T-helper 17 cell (primary cell): ENCODE measurements at regions not wholly inside any gene's neighbourhood (a gene's known extent, or its start where the extent isn't known, plus 50 kb on each side); places are given as distances from the start of the nearest gene placed in this dataset.

ENCODE experiments used
- ATAC-seq: fragments of 150-1000 bp; cut with Tn5 transposase; 2 replicates; pipeline ENCODE4 v1.10.0; 2021; ENCODE audit warnings: mild to moderate bottlenecking, moderate library complexity
- DNase-seq, 3 donors: peaks; one replicate each; pipeline versions ENCODE4 v3.0.0 to v3.0.0-alpha.2; 2020 to 2021
- H3K9me3 ChIP-seq: one replicate; pipeline ENCODE4 v1.7.0; 2013; ENCODE audit warnings: low read length, mild to moderate bottlenecking; ENCODE audit not compliant: control insufficient read depth, poor library complexity, severe bottlenecking
- H3K27ac Mint-ChIP-seq: one replicate; pipeline ENCODE4 v1.8.0; 2022; ENCODE audit warnings: mild to moderate bottlenecking, moderate library complexity, mixed read lengths
- H3K27me3 Mint-ChIP-seq: one replicate; pipeline ENCODE4 v1.8.0; 2022; ENCODE audit warnings: mixed read lengths
- H3K36me3 Mint-ChIP-seq: one replicate; pipeline ENCODE4 v1.8.0; 2022; ENCODE audit warnings: low read depth, mixed read lengths
- H3K4me1 Mint-ChIP-seq: one replicate; pipeline ENCODE4 v1.8.0; 2022; ENCODE audit warnings: mild to moderate bottlenecking, mixed read lengths
- H3K4me3 Mint-ChIP-seq: one replicate; pipeline ENCODE4 v1.8.0; 2022; ENCODE audit warnings: mild to moderate bottlenecking, moderate library complexity, mixed read lengths

DNA sequence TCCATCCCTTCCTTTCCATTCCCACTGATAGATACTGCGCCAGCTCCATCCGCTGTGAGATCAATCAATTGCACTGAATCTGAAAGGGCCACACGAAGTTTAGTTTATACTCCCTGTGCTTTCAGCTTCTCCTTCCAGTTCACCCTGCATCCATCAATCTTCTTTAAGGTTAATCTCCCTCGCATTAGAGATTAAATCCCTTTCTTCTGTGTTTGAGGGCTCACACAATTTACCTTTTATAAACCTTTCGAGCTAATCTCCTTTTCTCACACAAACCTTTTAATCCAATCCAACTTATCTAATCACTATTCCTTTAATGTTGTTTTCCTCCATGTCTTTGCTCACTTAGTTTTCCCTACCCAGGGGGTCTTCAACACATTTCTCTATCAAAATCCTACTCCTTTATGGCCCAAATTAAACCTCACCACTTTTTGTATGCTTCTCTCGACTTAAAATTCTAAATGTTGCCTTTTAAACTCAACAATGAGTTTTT, 64.6 kb upstream of the HAPLN1 start:
- H3K27ac Mint-ChIP-seq: no peak overlapping the region
- DNase-seq: no peak
- no peak overlapping the region for H3K4me3 Mint-ChIP-seq
- no peaks in the 10 kb centered on the region for H3K9me3 ChIP-seq
- no peak for ATAC-seq
- no peaks in the 10 kb centered on the region for H3K4me1 Mint-ChIP-seq
- H3K27me3 Mint-ChIP-seq: no peaks in the 10 kb centered on the region
- no peaks in the 10 kb centered on the region for H3K36me3 Mint-ChIP-seq

DNA sequence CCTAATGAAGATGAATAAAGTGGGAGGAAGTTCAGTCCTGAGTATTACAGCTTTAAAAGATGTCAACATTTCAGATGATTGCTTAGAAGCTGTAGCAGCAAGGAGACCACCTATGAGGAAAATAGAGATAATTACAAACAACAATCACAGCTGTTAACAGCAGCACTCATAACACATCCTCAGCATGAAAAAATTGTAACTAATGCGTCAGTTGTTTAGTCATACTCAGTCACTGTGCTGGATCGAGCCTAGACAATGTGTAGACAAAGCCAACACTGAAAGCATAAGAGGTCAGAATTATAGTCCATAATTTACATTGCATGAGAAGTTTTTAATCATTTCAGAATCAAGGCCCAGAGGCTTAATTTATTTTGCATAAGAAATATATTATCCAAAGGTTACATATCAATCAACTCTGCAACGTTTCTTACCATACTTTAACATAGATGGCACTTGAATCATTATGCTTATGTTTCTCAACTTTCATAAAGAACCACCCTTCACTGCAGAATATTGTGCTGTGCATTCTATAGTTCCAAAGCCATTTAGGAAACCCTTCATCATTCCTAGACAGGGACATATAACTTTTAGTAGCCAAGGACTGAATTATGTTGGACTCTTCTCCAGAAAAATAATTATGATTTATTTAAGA, 60.2 kb upstream of the HAPLN1 start:
- ATAC-seq: no peak
- Mint-ChIP-seq H3K36me3 (no peaks in the 10 kb centered on the region), H3K4me3 (no peak overlapping the region), H3K4me1 (no peaks in the 10 kb centered on the region), H3K27ac (no peak overlapping the region), H3K27me3 (no peaks in the 10 kb centered on the region)
- no peak for DNase-seq
- no peaks in the 10 kb centered on the region for H3K9me3 ChIP-seq

DNA sequence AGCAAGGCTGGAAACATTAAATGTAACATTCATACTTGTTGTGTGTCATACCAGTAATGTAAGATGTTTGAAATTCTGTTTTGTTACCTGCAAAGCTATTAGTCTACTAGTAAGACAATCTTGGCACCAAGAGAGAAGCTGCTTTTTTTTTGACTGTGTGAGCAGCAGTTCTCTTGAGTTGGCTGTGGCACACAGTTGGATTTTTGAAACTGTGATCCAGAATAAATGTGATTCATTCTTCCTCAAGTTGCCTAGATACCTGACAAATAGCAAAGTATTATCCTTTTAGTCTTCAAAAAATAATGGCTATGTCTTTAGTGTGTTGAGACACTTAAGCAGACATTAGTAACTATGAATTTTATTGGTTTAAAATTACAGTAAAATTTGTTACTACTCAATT, 57.2 kb upstream of the HAPLN1 start:
- peaks cover 9% of the 10 kb centered on the region for H3K27me3 Mint-ChIP-seq
- H3K27ac Mint-ChIP-seq: no peak overlapping the region
- no peaks in the 10 kb centered on the region for H3K4me1 Mint-ChIP-seq
- ATAC-seq (no peak), DNase-seq (no peak)
- no peaks in the 10 kb centered on the region for H3K36me3 Mint-ChIP-seq
- no peak overlapping the region for H3K4me3 Mint-ChIP-seq
- H3K9me3 ChIP-seq: no peaks in the 10 kb centered on the region

DNA sequence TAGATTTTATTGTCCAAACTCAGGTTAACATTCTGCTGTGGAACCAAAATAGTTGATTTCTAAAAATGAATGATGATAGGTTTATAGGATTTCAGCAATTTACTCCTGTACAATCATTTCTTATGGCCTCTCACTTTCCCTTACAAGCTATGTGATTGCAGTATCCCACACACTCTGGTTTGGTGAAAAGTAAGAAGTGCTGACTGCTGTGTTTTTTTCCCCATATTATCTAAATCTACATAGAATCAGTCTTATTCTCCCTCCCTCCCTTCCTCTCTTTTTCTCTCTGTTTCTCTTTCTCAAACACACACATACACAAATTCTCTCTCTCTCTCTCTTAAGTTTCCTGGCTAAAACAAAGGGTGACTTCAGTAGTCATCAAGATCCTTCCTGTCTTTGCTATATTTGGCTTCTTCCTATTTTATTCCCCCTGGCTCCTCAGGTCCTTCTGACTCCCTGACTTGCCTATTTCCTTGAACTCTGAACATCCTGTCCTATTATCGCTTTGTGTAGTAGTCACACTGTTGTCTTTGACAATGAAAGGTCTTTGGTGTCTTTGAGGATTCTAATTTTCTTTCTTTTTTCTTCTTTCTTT, 55.9 kb upstream of the HAPLN1 start:
- Mint-ChIP-seq H3K4me3 (no peak overlapping the region), H3K27me3 (peaks cover 9% of the 10 kb centered on the region), H3K4me1 (no peaks in the 10 kb centered on the region), H3K36me3 (no peaks in the 10 kb centered on the region), H3K27ac (no peak overlapping the region)
- DNase-seq: no peak
- no peaks in the 10 kb centered on the region for H3K9me3 ChIP-seq
- ATAC-seq: no peak
